Adipocyte (in vitro differentiated cells): ENCODE measurements at regions not wholly inside any gene's neighbourhood (a gene's known extent, or its start where the extent isn't known, plus 50 kb on each side); places are given as distances from the start of the nearest gene placed in this dataset.

Source experiments
- DNase-seq: peaks from one replicate; pipeline ENCODE4 v3.0.0-alpha.2; 2015; ENCODE audit warnings: low read depth
- H3K27me3 ChIP-seq: replicated peaks from 2 replicates; pipeline ENCODE4 v1.7.0; 2013; ENCODE audit warnings: mild to moderate bottlenecking, low read length, moderate library complexity; ENCODE audit not compliant: control insufficient read depth, insufficient read depth
- H3K36me3 ChIP-seq: 2 replicates; pipeline ENCODE4 v1.7.0; 2013; ENCODE audit warnings: low read length, mild to moderate bottlenecking, moderate library complexity; ENCODE audit not compliant: control insufficient read depth, insufficient read depth, severe bottlenecking
- H3K4me1 ChIP-seq: 2 replicates; pipeline ENCODE4 v1.7.0; 2013; ENCODE audit warnings: mild to moderate bottlenecking, low read length, moderate library complexity; ENCODE audit not compliant: control insufficient read depth, insufficient read depth
- H3K4me3 ChIP-seq: 2 replicates; pipeline ENCODE4 v1.7.0; 2013; ENCODE audit warnings: mild to moderate bottlenecking, low read length, moderate library complexity
- H3K9ac ChIP-seq: 2 replicates; pipeline ENCODE4 v1.7.0; 2013; ENCODE audit warnings: mild to moderate bottlenecking, low read length, moderate library complexity
- H3K9me3 ChIP-seq: 2 replicates; pipeline ENCODE4 v1.7.0; 2013; ENCODE audit warnings: mild to moderate bottlenecking, low read length, moderate library complexity; ENCODE audit not compliant: control insufficient read depth

- peak; percentile 54 for DNase-seq
- peaks cover 5% of the 10 kb centered on the region for H3K27me3 ChIP-seq
- H3K36me3 ChIP-seq, result no peaks in the 10 kb centered on the region
- peaks cover 16% of the 10 kb centered on the region for H3K4me1 ChIP-seq
- no peaks in the 10 kb centered on the region for H3K9me3 ChIP-seq
- H3K9ac ChIP-seq, result no peak overlapping the region
- peak overlapping the region; percentile 75 for H3K4me3 ChIP-seq
Measured at GRCh38 chr13:107210723-107211030, 642.7 kb upstream of the ARGLU1 start.

- Histone ChIP-seq H3K36me3 (no peaks in the 10 kb centered on the region), H3K9me3 (no peaks in the 10 kb centered on the region), H3K9ac (no peak overlapping the region), H3K27me3 (peaks cover 7% of the 10 kb centered on the region), H3K4me3 (peak overlapping the region; percentile 75), H3K4me1 (peaks cover 16% of the 10 kb centered on the region)
- DNase-seq, result peak; percentile 24
Measured at GRCh38 chr13:107209824-107210722, 642.1 kb upstream of the ARGLU1 start.

- Histone ChIP-seq H3K9ac (no peak overlapping the region), H3K36me3 (no peaks in the 10 kb centered on the region), H3K4me1 (peaks cover 16% of the 10 kb centered on the region), H3K27me3 (peaks cover 7% of the 10 kb centered on the region), H3K9me3 (no peaks in the 10 kb centered on the region), H3K4me3 (no peak overlapping the region)
- DNase-seq, result no peak
Measured at GRCh38 chr13:107208889-107209288, 641.0 kb upstream of the ARGLU1 start.

GRCh38 chr13:107205318-107206104 lies 637.6 kb upstream of the ARGLU1 start:
- no peaks in the 10 kb centered on the region for H3K36me3 ChIP-seq
- peaks cover 4% of the 10 kb centered on the region for H3K27me3 ChIP-seq
- H3K4me1 ChIP-seq, result peaks cover 11% of the 10 kb centered on the region
- H3K4me3 ChIP-seq, result no peak overlapping the region
- H3K9ac ChIP-seq, result no peak overlapping the region
- no peaks in the 10 kb centered on the region for H3K9me3 ChIP-seq
- peak; percentile 85 for DNase-seq

GRCh38 chr13:107203146-107203847 lies 635.4 kb upstream of the ARGLU1 start:
- Histone ChIP-seq H3K4me1 (peaks cover 4% of the 10 kb centered on the region), H3K4me3 (no peak overlapping the region), H3K27me3 (peaks cover 4% of the 10 kb centered on the region), H3K36me3 (no peaks in the 10 kb centered on the region), H3K9me3 (no peaks in the 10 kb centered on the region), H3K9ac (no peak overlapping the region)
- no peak for DNase-seq

- no peak overlapping the region for H3K4me3 ChIP-seq
- H3K9ac ChIP-seq, result no peak overlapping the region
- peaks cover 4% of the 10 kb centered on the region for H3K4me1 ChIP-seq
- DNase-seq, result peak; percentile 55
- H3K9me3 ChIP-seq, result no peaks in the 10 kb centered on the region
- H3K36me3 ChIP-seq, result no peaks in the 10 kb centered on the region
- H3K27me3 ChIP-seq, result peaks cover 4% of the 10 kb centered on the region
Measured at GRCh38 chr13:107202371-107203023, 634.6 kb upstream of the ARGLU1 start.

GRCh38 chr13:107200491-107200890 lies 632.6 kb upstream of the ARGLU1 start:
- H3K4me1 ChIP-seq, result peaks cover 4% of the 10 kb centered on the region
- H3K36me3 ChIP-seq, result no peaks in the 10 kb centered on the region
- no peaks in the 10 kb centered on the region for H3K9me3 ChIP-seq
- DNase-seq, result no peak
- no peak overlapping the region for H3K4me3 ChIP-seq
- H3K9ac ChIP-seq, result no peak overlapping the region
- H3K27me3 ChIP-seq, result peaks cover under 1% of the 10 kb centered on the region

GRCh38 chr13:107192289-107192688 lies 624.4 kb upstream of the ARGLU1 start:
- Histone ChIP-seq H3K4me1 (no peaks in the 10 kb centered on the region), H3K4me3 (no peak overlapping the region), H3K27me3 (no peaks in the 10 kb centered on the region), H3K9me3 (peaks cover 3% of the 10 kb centered on the region), H3K36me3 (no peaks in the 10 kb centered on the region), H3K9ac (no peak overlapping the region)
- no peak for DNase-seq

GRCh38 chr13:107190065-107190464 lies 622.1 kb upstream of the ARGLU1 start:
- Histone ChIP-seq H3K27me3 (no peaks in the 10 kb centered on the region), H3K9ac (no peak overlapping the region), H3K4me1 (no peaks in the 10 kb centered on the region), H3K9me3 (peaks cover 3% of the 10 kb centered on the region), H3K4me3 (no peak overlapping the region), H3K36me3 (no peaks in the 10 kb centered on the region)
- DNase-seq, result no peak

GRCh38 chr13:107185889-107186288 lies 618.0 kb upstream of the ARGLU1 start:
- Histone ChIP-seq H3K9ac (no peak overlapping the region), H3K4me3 (no peak overlapping the region), H3K4me1 (no peaks in the 10 kb centered on the region), H3K36me3 (no peaks in the 10 kb centered on the region), H3K27me3 (no peaks in the 10 kb centered on the region), H3K9me3 (no peaks in the 10 kb centered on the region)
- peak; percentile 24 for DNase-seq
